ENCODE measurements at regions not wholly inside any gene's neighbourhood (a gene's known extent, or its start where the extent isn't known, plus 50 kb on each side); places are given as distances from the start of the nearest gene placed in this dataset.

GRCh38 chr12:67798768-67799167 lies 150.2 kb downstream of the DYRK2 start:
- DNase-seq: no peak

GRCh38 chr12:67802731-67803130 lies 154.2 kb downstream of the DYRK2 start:
- DNase-seq: no peak

DNA sequence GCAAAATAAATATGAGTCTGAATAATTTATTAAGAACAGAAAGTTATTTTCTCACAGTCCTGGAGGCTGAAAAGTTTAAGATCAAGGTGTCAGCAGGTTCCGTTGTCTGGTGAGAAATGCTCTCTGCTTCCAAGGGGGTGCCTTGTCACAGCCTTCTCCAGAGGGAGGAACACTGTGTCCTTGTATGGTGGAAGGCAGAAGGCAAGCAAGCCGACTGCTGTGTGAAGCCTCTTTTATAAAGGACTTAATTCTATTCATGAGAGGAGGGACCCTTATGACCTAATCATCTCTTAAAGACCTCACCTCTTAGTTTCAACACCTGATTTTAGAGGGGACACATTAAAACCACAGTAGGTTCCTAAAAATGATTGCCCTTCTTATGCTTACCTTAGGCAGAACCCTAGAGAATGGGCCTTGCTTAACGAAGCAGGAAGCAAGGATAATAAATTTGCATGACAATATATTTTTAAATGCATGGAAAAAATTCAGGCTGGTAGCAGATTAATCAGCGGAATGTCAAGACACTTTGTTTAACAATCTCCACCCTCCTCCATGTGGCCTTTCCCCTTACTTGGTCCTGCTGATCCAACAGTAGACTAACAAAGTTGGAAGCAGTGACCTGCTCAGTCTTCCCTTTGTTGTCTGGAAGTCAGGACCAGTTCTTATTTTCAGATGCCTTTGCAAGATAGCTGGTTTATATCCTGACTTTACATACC lies 154.9 kb downstream of the DYRK2 start:
- DNase-seq: no peak

GRCh38 chr12:67804168-67804567 lies 155.6 kb downstream of the DYRK2 start:
- peak; percentile 49 to 60 for DNase-seq

DNA sequence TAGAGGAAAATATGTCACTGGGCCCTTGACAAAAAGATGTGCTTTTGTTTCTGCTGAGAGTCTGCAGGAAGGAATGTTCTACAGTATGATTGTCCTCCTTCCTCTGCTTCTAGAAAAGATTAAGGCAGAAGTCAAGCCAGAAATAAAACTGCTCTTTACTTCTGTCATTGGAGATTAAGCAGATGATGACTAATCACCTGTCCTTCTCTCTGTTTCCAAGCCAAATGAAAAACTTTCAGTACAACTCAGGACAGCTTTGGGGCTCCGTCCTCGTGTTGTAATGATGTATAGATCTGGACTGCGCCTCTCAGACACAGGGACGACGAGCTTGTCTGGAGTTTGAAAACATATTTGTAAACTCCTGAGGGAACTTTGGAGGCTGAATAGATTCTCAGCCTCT lies 159.3 kb downstream of the DYRK2 start:
- DNase-seq: no peak

DNA sequence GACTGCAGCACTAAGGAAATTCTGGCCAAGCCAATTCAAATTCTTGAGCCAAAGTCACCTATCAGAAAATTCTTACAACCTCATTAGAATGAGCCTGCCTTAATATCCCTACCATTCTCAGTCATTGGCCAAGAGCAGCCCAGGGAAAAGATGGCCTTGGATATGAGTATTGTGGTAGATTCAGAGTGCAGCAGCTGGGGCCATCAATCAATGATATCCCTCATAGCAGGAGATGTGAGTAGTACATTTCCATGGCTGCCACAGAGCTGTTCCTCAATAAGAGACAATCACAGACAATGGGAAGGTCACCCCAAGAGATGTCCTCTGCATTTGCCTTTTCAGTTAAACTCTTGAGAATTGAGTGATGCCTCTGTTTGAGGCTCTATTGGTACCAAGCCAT lies 161.6 kb downstream of the DYRK2 start:
- DNase-seq: no peak

DNA sequence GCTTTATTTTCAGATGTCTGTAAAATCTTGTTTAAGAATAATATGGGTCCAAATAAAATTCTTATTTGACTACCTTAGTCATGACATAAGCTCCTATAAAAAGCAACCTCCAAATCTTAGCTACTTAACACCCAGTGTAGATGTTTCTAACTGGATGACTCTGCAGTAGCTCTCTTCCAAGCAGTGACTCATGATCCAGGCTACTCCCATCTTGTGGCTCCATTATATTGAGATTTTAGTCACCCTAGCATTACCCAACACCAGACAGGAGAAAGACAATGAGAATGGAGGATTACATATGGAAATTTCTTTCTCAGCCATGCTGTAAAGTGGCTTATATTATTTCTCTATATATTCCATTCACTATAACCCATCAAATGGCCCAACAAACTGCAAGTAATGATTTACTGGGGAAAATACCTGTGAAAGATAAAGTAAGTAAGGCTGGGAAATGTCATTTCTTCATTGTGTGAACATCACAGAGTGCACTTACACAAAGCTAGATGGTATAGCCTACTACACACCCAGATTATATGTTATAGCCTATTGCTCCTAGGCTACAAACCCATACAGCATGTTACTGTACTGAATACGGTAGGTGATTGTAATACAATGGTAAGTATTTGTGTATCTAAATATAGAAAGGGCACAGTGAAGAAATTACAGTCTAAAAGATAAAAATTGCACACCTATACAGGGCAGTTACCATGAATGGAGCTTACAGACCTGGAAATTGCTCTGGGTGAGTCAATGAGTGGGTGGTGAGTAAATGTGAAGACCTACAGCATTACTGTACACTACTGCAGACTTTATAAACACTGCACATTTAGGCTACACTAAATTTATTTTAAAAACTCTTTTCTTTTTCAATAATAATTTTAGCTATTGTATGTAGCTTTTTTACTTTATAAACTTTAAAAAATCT lies 163.2 kb downstream of the DYRK2 start:
- DNase-seq: no peak

DNA sequence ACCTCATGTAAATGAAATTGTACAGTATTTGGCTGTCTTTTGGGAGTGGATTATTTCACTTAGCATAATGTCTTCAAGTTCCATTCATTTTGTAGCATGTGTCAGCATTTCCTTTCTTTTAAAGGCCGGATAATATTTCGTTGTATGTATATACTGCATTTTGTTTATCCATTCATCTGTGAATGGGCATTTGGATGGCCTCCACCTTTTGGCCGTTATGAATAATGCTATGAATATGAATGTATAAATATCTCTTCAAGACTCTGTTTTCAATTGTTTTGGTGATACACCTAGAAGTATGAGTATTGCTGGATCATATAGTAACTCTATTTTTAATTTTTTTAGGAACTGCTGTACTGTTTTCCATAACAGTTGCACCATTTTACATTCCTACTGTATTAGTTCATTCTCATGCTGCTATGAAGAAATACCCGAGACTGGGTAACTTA lies 164.9 kb downstream of the DYRK2 start:
- DNase-seq: no peak

GRCh38 chr12:67816269-67816668 lies 167.7 kb downstream of the DYRK2 start:
- DNase-seq: no peak

GRCh38 chr12:67818459-67818903 lies 169.9 kb downstream of the DYRK2 start:
- DNase-seq: no peak

GRCh38 chr12:67819902-67820301 lies 169.3 kb upstream of the IFNG-AS1 start:
- DNase-seq: no peak

DNA sequence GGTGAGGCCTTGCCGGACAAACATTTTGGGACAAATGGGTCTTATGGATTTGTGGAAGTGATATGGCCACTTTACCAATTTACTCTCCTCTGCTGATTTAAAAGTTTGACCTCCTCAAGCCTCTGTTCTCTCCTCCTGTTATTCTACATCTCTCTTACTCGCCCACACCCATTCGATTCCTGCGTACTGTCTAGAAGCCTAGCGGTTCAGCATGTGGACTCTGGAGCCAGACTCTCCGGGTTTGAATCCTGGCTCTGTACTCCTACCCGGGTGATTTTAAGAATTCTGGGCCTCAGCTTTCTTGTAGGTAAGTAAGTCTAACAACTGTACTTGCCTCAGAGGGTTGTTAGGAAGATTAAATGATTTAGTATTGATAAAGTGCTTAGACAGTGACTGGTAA lies 168.6 kb upstream of the IFNG-AS1 start:
- DNase-seq: no peak

- DNase-seq: no peak
Observed at GRCh38 chr12:67822826-67823225, 166.4 kb upstream of the IFNG-AS1 start.

DNA sequence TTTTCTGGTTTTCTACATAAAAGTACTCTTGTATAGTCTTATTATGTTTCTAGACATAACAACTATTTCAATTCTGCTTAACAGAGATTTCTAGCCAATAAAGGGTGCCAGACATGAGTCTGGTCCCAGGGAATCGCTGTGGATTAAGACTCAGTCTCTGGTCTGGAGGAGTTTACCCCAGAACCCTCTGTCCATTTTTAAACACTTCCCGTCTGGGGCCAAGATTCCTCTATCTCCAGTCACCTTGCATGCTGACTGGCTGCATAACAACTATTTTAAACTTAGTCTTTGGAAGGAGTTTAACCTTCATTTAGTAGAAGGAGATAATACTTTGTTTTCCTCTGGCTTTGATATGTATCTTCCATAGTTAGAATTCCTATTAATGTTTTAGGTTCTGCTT lies 163.1 kb upstream of the IFNG-AS1 start:
- no peak for DNase-seq

- DNase-seq: no peak
Observed at GRCh38 chr12:67826946-67827720, 162.1 kb upstream of the IFNG-AS1 start.

DNA sequence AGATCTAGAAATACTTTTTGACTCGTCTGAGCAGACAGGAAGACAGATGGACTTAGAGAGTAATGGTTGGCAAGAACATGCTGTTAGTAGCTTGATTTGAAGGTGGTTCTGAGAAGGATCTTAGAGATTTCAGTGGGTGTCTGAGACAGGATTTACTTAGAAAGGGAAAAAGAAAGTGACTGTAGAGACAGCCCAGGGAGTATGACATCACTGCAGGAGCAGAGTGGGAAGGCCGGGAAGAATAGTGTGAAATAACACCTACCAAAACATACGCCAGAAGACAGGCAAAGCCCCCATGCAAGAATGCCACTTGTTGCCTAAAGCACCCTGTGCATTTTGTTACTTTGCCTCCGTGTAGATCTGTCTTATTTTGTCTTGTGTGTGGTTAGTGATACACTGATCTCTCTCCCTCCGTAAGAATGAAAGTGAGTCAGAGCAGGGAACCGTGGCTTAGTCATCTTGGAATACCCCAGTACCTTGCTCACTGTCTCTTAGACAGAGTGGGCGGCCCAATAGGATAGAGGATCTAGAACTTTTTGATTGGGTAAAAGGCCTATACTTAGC lies 161.3 kb upstream of the IFNG-AS1 start:
- DNase-seq: peak; percentile 64 to 70

DNA sequence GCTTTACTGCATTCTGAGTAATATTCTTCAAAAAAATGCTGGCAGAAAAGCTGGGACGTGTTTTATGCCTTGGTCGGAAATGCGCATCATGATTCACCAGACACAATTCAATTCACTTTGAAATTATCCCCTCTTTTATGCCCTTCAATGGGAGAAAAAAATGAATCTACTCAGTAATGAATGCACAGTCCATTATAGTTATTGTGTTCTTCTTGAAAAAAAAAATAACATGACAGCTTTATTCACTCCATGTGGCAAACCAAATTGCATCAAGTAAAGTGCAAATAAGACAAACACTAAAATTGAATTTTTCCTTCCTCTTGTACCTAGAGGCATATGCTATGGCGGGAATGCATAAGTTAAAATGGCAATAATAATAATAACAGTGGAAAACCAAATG lies 159.4 kb upstream of the IFNG-AS1 start:
- no peak for DNase-seq

GRCh38 chr12:67832155-67832554 lies 157.1 kb upstream of the IFNG-AS1 start:
- no peak for DNase-seq

DNA sequence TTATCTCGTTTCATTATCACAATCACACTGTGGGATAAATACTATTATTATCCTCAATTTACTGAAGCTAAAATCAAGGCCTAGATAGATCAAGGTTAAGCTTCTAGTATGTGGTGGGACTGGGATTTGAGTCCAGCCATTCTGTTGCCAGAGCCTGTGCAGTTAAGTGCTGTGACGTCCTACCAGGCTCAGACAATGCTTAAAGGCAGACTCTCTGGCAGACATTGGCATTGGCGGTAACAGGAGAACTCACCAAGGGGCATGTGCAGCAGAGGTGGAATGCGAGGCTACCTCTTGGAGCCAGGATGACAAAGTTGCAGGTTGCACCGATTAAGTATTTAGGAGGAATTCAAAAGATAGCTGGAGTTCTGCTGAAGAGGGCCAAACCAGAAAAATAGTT lies 155.6 kb upstream of the IFNG-AS1 start:
- DNase-seq: no peak

GRCh38 chr12:67837876-67838275 lies 151.4 kb upstream of the IFNG-AS1 start:
- no peak for DNase-seq

GRCh38 chr12:67842124-67842523 lies 147.1 kb upstream of the IFNG-AS1 start:
- no peak for DNase-seq

- DNase-seq: no peak
Observed at GRCh38 chr12:67843257-67843656, 146.0 kb upstream of the IFNG-AS1 start.

GRCh38 chr12:67852701-67853100 lies 136.5 kb upstream of the IFNG-AS1 start:
- no peak for DNase-seq
